GM12891 (cell line): ENCODE measurements at regions not wholly inside any gene's neighbourhood (a gene's known extent, or its start where the extent isn't known, plus 50 kb on each side); places are given as distances from the start of the nearest gene placed in this dataset.

Experiments
- POLR2A ChIP-seq: IDR thresholded peaks from 2 replicates; pipeline ENCODE4 v1.6.1; 2011; ENCODE audit warnings: low read depth, low read length, control low read depth
- POLR2AphosphoS5 ChIP-seq: IDR thresholded peaks from 2 replicates; pipeline ENCODE4 v1.6.1; 2011; ENCODE audit warnings: low read depth, low read length, control low read depth
- TAF1 ChIP-seq: IDR thresholded peaks from 2 replicates; pipeline ENCODE4 v1.6.1; 2011; ENCODE audit warnings: low read depth, low read length, control low read depth

DNA sequence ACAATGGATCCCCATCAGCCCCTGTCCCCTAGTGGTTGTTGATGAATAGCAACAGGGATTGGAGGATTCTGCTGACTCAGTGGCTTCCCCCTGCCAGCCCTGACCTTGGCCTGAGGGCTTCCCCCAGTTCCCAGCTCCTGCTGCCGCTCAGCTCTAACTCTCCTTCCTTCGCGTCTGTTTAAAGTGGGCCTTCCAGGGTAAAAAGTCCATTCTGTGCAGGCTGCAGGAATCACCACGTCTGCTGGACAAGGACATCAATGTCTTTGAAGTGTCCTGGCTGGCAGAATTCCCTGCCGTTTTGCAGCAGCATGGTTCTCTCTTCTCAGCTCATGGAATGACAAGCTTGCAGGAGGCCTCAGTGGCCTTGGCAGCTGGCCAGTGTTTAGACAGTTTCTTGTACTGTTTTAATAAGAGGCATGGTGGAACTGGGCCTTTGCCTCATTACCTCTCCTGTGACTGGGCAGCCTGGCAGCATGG, 152.5 kb upstream of the STX18 start:
- TF ChIP-seq POLR2A (no peak), POLR2AphosphoS5 (no peak), TAF1 (no peak)
